HG03045 (cell line): ENCODE measurements at regions not wholly inside any gene's neighbourhood (a gene's known extent, or its start where the extent isn't known, plus 50 kb on each side); places are given as distances from the start of the nearest gene placed in this dataset.
"Not testable (repeated sequence)": the region's sequence is repeated elsewhere in the genome, so short reads cannot be mapped to it uniquely, and the experiment has no call there.

ENCODE experiments used
- ATAC-seq: cut with Tn5 transposase; IDR thresholded peaks from one replicate; pipeline ENCODE4 v1.9.1; 2021; ENCODE audit warnings: mild to moderate bottlenecking, moderate library complexity; ENCODE audit not compliant: unreplicated experiment

GRCh38 chr4:144799486-144799885 is 153.5 kb downstream of the HHIP start:
- ATAC-seq: no peak

DNA sequence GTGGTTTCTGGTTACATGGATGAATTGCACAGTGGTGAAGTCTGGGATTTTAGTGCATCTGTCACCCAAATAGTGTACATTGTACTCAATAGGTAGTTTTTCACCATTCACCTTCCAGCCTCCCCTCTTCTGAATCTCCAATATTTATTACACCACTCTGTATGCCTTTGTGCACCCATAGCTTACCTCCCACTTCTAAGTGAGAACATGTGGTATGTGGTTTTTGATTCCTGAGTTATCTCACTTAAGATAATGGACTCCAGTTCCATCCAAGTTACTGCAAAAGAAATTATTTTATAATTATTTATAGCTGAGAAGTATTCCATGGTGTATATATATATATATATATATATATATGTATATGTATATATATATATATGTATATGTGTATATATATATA is 155.8 kb downstream of the HHIP start:
- ATAC-seq: no peak

- no peak for ATAC-seq
Measured at GRCh38 chr4:144808034-144808433, 162.1 kb downstream of the HHIP start.

GRCh38 chr4:144809056-144809640 is 163.2 kb downstream of the HHIP start:
- ATAC-seq: no peak

- no peak for ATAC-seq
Measured at GRCh38 chr4:144816668-144817067, 170.7 kb downstream of the HHIP start.

GRCh38 chr4:144817081-144817480 is 171.1 kb downstream of the HHIP start:
- ATAC-seq: no peak

DNA sequence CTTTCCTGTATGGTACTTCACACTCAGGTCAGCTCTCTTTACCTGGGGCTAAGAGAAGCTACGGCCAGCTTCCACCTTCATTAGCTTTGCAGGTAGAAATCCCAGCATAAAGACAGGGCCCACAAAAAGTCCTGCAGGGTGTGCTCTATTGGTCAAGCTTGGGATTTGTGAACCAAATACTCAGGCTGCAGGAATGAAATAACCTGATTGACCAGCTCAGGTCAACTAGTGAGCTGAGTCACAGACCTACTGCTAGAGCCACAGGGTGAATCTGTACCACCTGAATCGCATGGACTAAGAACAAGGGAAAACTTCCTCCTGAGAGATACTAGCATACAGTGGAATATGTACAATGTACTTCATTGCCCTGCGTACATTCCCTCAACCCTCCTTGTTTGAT is 172.2 kb downstream of the HHIP start:
- ATAC-seq: no peak

DNA sequence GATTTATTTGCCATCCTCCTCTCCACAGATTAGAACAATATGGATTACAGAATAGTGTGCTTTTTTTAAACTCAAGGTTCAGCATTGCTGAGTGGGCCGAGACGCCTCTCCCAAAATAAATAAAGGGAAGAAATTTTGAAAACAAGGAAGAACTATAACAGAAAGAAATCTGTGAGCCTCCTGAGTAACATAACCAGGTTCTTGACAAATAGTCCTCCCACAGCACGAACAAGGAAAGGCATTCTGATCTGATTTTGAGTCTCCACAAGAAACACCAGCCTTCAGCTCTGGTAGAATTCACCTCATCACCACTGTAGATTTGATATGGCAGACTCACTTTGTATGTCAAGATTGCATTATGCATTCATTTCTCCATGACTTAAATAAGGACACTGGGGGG is 173.6 kb downstream of the HHIP start:
- ATAC-seq: no peak

DNA sequence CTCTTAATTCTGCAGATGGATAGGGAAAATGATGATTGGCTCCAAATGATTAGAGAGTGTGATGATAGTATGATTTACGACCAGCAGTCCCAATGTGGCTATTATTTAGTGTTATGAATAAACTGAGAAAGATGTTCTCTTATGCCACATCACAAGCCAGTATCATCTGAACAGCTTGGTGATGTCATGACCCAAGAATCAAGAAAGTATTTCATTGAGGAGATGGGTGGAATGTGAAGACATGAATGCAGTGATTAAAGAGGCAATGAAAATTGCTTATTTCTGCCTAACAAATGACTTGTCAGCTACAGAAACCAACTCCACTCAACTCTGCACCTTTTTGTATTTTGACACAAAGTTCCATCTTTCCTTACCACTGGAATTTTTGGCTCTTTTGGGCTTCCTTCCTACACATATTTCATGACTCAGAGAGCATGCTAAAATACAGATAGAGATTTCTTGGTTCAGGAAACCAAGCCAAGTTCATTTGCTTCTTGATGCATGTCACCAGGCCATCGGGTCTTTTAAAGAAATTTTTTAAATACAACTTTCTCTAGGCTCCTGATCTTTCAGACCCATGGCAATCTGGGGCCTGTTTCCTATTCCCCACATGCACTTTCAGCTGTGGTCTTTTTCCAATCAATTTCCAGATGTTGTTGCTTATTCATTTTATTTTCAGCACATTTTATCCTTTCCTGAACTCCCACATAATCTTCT is 174.2 kb downstream of the HHIP start:
- no peak for ATAC-seq

- no peak for ATAC-seq
Measured at GRCh38 chr4:144820728-144821085, 174.8 kb downstream of the HHIP start.

GRCh38 chr4:144831971-144832370 is 186.0 kb downstream of the HHIP start:
- no peak for ATAC-seq

GRCh38 chr4:144845411-144845810 is 199.5 kb downstream of the HHIP start:
- ATAC-seq: no peak

GRCh38 chr4:144851948-144852347 is 206.0 kb downstream of the HHIP start:
- no peak for ATAC-seq

DNA sequence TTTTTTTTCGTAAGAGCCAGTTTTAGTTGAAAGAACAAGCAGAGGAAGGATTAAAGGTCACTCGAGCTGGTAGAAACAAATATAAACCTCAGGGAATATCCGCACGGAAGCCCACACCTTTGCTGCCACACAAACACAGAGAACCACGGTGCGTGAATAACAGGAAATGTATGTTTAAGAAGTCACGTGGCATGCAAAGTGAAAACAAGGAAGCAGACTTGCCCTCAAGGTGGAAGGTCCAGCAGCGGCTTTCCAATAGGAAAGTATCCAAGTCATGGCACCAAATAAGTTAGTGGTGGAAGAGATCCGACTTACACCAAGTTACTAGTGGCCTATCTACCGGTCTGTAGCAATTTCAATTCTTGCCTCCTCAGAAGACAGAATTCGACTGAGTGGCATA is 215.5 kb downstream of the HHIP start:
- ATAC-seq: no peak

DNA sequence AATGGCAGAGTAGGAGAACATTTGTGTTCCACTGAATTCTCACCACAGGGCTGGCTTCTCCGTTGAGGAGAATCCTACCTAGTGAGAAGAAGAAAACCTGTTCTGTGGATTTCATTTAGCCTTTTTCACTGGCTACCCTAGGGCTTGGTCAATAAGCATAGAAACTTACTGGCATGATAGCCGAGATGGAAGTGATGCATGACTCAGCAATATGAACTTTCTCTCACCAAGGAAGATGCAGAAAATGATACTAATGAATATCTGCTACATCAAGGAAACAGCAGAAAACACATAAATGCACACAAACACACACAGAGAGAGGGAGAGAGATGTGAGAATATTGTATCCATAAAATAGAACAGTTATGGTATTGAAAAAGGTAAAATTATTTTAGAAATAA is 216.3 kb downstream of the HHIP start:
- no peak for ATAC-seq

DNA sequence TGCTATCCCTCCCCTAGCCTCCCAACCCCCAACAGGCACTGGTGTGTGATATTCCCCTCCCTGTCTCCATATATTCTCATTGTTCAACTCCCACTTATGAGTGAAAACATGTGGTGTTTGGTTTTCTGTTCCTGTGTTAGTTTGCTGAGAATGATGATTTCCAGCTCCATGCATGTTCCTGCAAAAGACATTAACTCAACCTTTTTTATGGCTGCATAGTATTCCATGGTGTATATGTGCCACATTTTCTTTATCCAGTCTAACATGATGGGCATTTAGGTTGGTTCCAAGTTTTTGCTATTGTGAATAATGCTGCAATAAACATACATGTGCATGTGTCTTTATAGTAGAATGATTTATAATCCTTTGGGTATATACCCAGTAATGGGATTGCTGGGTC is 218.9 kb downstream of the HHIP start:
- not testable (repeated sequence) for ATAC-seq

GRCh38 chr4:144868309-144868708 is 222.4 kb downstream of the HHIP start:
- no peak for ATAC-seq

GRCh38 chr4:144872508-144873225 is 225.3 kb downstream of the ANAPC10 start:
- no peak for ATAC-seq

DNA sequence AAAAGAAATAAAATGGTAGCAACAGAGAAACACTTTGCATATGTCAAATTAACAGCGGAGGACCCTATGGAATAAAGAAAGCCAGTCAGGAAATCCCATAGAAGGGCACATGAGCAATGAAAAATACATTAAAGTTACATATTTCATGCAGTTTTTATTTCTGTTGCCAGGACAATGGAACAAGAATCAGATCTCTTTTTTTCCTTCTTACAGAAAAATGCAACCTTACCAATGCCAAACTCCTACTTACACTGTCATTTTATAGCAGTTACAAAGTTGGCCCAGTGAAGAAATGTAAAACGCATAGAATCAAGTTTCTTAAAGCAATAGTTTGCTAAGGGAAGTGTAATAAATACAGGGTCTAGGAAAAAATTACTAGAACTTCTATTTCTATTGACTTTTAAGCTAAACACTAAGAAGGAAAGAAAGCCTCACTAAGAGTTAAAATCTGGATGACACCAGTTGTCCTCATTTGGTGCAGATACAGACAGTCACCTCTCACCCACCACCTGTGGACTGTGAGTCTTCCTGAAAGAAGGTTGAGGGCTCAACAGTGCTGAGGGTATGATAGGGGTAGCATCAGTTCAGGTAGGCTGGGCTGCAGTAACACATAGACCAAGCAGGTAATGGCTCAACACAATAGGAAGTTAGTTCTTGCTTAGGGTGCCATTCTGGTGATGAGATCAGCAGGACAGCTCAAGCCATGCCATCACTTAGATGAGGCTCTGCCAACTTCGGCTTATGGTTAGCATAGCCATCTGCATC is 224.6 kb downstream of the ANAPC10 start:
- ATAC-seq: no peak

DNA sequence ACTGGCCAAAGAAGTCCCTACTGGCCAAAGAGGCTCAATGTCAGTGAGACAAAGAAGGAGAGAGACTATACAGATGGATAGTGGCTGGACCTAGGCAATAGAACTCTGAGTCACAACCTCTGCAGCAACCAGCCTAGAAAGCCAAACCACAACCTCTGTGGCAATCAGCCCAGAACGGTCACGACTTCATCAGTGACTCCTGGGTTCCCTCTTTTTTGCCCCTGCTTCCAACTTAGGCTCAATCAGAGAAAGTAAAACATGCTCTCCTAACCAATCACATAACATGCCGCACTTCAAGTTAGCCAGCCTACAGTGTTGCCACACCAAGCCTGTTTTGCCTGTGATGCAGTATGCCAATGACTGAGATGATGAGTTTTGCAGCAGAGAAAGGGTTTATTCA is 203.4 kb downstream of the ANAPC10 start:
- ATAC-seq: no peak

GRCh38 chr4:144899393-144899792 is 198.6 kb downstream of the ANAPC10 start:
- no peak for ATAC-seq

DNA sequence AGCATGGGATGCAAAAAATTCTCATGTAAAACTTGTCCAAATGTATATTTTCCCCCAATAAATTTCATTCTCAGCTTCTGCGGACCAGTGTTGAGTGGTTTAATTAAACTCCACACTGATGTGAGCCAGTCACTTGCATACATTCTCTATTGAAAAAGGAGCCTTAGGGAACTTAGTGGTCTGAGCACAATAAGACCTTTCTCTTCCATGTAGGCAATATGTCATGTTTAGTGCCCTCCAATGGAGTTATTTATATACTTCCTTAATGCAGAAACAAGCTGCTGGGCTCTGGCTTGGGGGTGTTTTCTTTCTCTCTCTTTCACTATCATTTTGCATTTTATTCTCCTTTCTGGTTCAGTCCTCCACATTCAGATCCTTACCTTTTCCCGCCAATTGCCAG is 196.9 kb downstream of the ANAPC10 start:
- ATAC-seq: no peak
